ENCODE measurements at regions not wholly inside any gene's neighbourhood (a gene's known extent, or its start where the extent isn't known, plus 50 kb on each side); places are given as distances from the start of the nearest gene placed in this dataset.
A peak's percentile ranks its signal among the peaks of the same experiment; 100 is the strongest.
"Not testable (repeated sequence)": the region's sequence is repeated elsewhere in the genome, so short reads cannot be mapped to it uniquely, and the experiment has no call there.

DNA sequence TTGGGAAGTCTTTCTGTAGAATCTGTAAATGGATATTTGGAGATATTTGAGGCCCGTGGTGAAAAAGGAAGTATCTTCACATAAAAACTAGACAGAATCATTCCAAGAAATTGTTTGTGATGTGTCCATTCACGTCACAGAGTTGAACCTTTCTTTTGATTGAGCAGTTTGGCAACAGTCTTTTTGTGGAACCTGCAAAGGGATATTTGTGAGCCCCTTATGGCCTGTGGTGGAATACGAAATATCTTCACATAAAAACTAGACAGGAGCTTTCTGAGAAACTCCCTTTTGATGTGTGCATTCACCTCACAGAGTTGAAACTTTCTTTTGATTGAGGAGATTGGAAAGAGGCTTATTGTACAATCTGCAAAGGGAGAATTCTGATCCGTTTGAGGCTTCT is 2980.4 kb downstream of the TUBA3C start:
- not testable (repeated sequence) for DNase-seq

DNA sequence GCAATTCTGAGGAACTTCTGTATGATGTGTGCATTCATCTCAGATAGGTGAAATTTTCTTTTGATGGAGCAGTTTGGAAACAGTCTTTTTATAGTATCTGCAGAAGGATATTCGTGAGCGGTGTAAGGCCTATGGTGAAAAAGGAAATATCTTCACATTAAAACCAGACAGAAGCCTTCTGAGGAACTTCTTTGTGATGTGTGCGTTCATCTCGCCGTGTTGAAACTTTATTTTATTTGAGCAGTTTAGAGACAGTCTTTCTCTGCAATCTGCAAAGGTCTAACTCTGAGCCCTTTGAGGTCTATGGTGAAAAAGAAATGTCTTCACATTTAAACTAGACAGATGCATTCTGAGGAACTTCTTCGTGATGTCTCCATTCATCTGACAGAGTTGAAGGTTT is 3021.0 kb downstream of the TUBA3C start:
- not testable (repeated sequence) for DNase-seq

DNA sequence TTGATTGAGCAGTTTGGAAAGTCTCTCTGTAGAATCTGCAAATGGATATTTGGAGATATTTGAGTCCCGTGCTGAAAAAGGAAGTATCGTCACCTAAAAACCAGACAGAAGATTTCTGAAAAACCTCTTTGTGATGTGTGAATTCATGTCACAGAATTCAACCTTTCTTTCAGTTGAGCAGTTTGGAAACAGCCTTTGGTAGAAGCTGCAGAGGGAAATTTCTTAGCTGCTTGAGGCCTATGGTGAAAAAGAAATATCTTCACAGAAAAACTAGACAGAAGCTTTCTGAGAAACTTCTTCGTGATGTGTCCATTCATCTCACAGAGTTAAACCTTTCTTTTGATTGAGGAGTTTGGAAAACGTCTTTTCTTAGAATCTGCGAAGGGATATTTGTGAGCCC is 3022.7 kb downstream of the TUBA3C start:
- peak; percentile 0 for DNase-seq

DNA sequence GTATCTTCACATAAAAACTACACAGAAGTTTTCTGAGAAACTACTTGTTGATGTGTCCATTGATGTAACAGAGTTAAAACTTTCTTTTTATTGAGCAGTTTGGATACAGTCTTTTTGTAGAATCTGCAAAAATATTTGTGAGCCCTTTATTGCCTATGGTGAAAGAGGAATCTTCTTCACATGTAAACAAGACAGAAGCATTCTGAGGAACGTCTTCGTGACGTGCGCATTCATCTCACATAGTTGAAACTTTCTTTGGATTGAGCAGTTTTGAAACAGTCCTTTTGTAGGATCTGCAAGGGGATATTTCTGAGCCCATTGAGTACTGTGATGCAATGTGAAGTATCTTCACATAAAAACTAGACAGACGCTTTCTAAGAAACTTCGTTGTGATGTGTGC is 3023.6 kb downstream of the TUBA3C start:
- not testable (repeated sequence) for DNase-seq

DNA sequence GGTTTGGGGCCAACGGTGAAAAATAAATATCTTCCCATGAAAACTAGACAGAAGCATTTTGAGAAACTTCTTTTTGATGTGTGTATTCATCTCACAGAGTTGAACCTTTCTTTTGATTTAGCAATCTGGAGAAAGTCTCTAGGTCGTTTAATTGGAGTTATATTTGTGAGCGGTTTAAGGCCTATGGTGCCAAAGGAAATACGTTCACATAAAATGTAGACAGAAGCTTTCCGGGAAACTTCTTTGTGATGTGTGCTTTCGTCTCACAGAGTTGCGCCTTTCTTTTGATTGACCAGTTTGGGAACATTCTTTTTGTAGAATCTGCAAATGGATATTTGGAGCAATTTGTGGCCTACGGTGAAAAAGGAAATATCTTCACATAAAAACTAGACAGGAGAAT is 3028.8 kb downstream of the TUBA3C start:
- not testable (repeated sequence) for DNase-seq

DNA sequence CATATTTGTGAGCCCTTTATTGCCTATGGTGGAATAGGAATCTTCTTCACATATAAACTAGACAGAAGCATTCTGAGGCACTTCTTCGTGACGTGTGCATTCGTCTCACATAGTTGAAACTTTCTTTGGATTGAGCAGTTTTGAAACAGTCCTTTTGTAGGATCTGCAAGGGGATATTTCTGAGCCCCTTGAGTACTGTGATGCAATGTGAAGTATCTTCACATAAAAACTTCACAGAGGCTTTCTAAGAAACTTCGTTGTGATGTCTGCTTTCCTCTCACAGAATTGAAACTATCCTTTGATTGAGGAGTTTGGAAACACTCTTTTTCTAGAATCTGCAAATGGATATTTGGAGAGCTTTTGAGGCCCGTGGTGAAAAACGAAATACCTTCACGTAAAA is 3030.3 kb downstream of the TUBA3C start:
- DNase-seq, result not testable (repeated sequence)

DNA sequence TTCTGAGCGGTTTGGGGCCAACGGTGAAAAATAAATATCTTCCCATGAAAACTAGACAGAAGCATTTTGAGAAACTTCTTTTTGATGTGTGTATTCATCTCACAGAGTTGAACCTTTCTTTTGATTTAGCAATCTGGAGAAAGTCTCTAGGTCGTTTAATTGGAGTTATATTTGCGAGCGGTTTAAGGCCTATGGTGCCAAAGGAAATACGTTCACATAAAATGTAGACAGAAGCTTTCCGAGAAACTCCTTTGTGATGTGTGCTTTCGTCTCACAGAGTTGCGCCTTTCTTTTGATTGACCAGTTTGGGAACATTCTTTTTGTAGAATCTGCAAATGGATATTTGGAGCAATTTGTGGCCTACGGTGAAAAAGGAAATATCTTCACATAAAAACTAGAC is 3032.2 kb downstream of the TUBA3C start:
- not testable (repeated sequence) for DNase-seq

DNA sequence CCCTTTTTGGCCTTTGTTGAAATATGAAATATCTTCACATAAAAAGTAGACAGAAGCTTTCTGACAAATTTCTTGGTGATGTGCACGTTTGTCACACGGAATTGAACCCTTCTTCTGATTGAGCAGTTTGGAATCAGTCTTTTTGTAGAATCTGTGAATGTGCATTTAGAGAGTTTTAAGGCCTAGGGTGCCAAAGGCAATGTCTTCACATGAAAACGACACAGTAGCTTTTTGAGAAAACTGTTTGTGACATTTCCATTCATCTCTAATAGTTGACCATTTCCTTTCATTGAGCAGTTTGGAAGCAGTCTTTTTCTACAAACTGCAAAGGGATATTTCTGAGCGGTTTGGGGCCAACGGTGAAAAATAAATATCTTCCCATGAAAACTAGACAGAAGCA is 3036.0 kb downstream of the TUBA3C start:
- DNase-seq, result not testable (repeated sequence)

DNA sequence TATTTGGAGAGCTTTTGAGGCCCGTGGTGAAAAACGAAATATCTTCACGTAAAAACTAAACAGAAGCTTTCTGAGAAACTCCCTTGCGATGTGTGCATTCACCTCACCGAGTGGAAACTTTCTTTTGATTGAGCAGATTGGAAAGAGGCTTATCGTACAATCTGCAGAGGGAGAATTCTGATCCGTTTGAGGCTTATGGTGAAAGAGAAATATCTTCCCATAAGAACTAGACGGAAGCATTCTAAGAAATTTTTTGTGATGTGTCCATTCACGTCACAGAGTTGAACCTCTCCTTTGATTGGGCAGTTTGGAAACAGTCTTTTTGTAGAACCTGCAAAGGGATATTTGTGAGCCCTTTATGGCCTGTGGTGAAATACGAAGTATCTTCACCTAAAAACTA is 3040.3 kb downstream of the TUBA3C start:
- not testable (repeated sequence) for DNase-seq

DNA sequence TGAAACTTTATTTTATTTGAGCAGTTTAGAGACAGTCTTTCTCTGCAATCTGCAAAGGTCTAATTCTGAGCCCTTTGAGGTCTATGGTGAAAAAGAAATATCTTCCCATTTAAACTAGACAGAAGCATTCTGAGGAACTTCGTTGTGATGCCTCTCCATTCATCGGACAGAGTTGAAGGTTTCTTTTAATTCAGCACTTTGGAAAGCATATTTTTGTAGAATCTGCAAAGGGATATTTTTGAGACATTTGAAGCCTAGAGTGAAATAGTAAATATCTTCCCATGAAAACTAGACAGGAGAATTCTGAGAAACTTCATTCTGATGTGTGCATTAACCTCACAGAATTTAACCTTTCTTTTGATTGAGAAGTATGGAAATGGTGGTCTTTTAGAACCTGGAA is 3044.8 kb downstream of the TUBA3C start:
- DNase-seq, result not testable (repeated sequence)

DNA sequence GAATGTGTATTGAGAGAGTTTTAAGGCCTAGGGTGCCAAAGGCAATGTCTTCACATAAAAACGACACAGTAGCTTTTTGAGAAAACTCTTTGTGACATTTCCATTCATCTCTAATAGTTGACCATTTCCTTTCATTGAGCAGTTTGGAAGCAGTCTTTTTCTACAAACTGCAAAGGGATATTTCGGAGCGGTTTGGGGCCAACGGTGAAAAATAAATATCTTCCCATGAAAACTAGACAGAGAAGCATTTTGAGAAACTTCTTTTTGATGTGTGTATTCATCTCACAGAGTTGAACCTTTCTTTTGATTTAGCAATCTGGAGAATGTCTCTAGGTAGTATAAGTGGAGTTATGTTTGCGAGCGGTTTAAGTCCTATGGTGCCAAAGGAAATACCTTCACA is 3052.9 kb downstream of the TUBA3C start:
- not testable (repeated sequence) for DNase-seq

DNA sequence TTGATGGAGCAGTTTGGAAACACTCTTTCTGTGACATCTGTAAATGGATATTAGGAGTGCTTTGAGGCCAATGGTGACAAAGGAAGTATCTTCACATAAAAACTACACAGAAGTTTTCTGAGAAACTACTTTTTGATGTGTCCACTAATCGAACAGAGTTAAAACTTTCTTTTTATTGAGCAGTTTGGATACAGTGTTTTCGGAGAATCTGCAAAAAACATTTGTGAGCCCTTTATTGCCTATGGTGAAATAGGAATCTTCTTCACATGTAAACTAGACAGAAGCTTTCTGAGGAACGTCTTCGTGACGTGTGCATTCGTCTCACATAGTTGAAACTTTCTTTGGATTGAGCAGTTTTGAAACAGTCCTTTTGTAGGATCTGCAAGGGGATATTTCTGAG is 3068.2 kb downstream of the TUBA3C start:
- DNase-seq, result not testable (repeated sequence)
